SIG-M5 treated with dmso at 0.1 percent for 504 hours (cell line): ENCODE measurements at regions not wholly inside any gene's neighbourhood (a gene's known extent, or its start where the extent isn't known, plus 50 kb on each side); places are given as distances from the start of the nearest gene placed in this dataset.
"Not testable (repeated sequence)": the region's sequence is repeated elsewhere in the genome, so short reads cannot be mapped to it uniquely, and the experiment has no call there.

Experiments used
- DNase-seq: peaks from one replicate; lab custom pipeline; 2025; ENCODE audit not compliant: unreplicated experiment; lab: John Stamatoyannopoulos, UW

DNA sequence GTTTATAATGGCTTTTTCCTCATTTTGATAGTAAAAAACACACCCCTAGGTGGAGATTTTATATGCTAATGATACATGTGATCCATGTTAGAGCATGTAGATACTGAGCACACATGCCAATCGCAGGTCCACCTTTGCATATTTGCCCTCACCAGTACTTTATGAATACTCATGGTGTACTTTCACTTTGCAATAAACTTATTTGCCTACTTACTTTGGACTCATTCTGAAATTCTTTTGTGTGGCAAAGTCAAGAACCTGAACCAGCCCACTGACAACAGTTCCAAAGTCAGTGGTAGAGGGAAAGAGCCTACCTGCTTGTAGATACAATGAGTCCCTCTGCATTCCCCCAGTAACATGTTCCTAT is 58.5 kb upstream of the DHRS4 start:
- DNase-seq = no peak

GRCh38 chr14:23895480-23895879 is 58.1 kb upstream of the DHRS4 start:
- no peak for DNase-seq

DNA sequence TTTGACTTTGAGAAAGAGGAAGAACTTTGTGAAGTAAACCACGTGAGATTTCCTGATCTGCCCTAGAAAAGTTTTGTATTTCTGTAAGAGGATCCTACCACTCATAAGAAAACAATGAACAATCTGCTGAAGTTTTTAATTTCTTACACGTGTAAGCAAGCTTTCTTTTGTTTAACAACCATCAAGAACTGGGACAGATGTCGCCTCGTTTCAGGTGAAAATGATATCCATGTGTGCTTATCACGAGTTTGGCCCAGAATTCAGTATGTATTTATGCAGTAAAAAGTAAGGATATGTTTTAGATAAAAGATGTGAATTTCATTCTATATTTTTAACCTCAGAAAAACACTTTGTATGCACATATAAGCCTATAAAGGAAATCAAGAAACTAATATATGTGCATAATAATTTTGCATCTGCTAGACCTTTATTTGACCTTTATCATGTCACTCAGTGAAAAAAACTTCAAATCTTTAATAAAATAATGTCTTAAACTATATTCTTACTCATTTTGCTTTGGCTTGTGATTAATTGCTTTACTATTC is 56.9 kb upstream of the DHRS4 start:
- DNase-seq = no peak

DNA sequence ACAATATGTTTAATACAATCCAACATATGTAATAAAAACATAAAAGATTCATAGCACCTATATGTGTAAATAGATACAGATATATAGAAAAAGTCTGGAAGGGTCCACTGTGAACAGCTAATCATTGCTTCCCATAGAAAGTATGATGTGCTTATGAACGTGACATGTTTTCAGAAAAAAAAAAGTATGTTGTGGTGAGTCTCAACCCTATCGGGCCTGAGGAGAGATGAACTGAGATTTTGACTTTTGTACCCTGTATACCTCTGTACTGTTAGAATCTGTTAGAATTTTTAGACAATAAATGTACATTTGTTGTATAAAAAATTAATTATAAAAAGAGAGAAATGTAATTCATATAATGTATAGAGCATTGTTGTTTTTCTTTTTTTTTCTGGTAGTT is 56.3 kb upstream of the DHRS4 start:
- not testable (repeated sequence) for DNase-seq

DNA sequence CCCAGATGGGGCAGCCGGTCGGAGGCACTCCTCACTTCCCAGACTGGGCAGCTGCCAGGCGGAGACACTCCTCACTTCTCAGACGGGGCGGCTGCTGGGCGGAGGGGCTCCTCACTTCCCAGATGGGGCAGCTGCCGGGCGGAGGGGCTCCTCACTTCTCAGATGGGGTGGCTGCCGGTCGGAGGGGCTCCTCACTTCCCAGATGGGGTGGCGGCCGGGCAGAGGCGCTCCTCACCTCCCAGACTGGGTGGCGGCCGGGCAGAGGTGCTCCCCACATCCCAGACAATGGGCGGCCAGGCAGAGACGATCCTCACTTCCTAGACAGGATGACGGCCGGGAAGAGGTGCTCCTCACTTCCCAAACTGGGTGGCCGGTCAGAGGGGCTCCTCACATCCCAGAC is 55.2 kb upstream of the DHRS4 start:
- DNase-seq = not testable (repeated sequence)

DNA sequence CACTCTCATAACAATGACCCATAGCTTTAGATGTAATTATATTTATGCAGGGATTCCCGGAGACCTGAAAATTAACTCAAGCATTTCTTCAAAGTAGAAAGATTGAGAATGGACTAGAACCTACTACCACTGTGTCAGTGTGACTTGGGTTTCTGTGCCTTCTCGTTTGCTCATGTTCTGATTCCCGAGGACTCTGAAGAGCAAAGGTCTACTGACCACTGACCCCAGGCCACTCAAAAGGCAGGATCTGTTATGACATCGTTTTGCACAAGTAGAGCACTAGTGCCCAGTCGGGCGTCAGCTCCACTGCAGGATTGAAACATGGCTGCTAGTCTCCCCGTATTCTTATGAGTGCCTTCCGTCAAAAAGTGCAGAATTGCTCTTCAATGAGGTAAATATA is 53.8 kb upstream of the DHRS4 start:
- DNase-seq = no peak

DNA sequence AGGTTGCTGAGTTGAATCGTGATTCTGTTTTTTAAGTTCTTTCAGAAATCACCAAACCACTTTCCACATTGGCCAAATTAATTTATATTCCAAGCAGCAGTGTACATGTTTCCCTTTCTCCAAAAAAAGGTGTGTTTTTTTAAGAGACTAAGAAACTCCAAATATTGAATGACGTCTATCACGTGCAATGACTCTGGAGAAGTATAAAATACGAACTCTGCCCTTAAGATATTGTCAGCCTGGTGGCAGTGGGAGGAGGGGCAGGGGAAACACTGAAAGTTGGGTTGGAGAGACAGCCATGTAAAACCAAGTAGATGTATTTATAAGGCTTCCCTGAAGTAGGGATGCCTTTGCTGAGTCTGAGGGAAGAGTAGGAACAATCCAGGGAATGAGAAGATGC is 50.1 kb upstream of the DHRS4 start:
- DNase-seq = no peak
